GM12878 (cell line): ENCODE measurements at regions not wholly inside any gene's neighbourhood (a gene's known extent, or its start where the extent isn't known, plus 50 kb on each side); places are given as distances from the start of the nearest gene placed in this dataset.

Experiments
- CEBPZ ChIP-seq: fragments of 150-350 bp; IDR thresholded peaks from 2 replicates; pipeline ENCODE4 v1.6.1; 2016; ENCODE audit warnings: low read depth, low read length
- CREM ChIP-seq: IDR thresholded peaks from 2 replicates; pipeline ENCODE4 v1.6.1; 2014; ENCODE audit warnings: antibody characterized with exemption, low read depth
- CUX1 ChIP-seq: IDR thresholded peaks from 2 replicates; pipeline ENCODE4 v1.6.1; 2012; ENCODE audit warnings: improper control_type of control experiment, low read depth, low read length; ENCODE audit not compliant: insufficient replicate concordance
- HDAC2 ChIP-seq: fragments of 200-600 bp; sonication (generic); IDR thresholded peaks from 2 replicates; pipeline ENCODE4 v1.6.1; 2017
- KAT2A ChIP-seq: conservative IDR thresholded peaks from 2 replicates; pipeline ENCODE4 v1.6.1; 2011; ENCODE audit warnings: low read depth, low read length; ENCODE audit not compliant: control insufficient read depth
- KLF5 ChIP-seq: fragments of 450-650 bp; IDR thresholded peaks from 2 replicates; pipeline ENCODE4 v1.6.1; 2014; ENCODE audit warnings: mild to moderate bottlenecking; ENCODE audit not compliant: partially characterized antibody
- MEF2B ChIP-seq: fragments of 450-650 bp; IDR thresholded peaks from 2 replicates; pipeline ENCODE4 v1.6.1; 2018; ENCODE audit warnings: mild to moderate bottlenecking, moderate library complexity; ENCODE audit not compliant: partially characterized antibody, poor library complexity, severe bottlenecking
- NKRF ChIP-seq: fragments of 450-650 bp; conservative IDR thresholded peaks from 2 replicates; pipeline ENCODE4 v1.6.1; 2017; ENCODE audit warnings: mild to moderate bottlenecking, moderate library complexity
- PML ChIP-seq: IDR thresholded peaks from 2 replicates; pipeline ENCODE4 v1.6.1; 2012; ENCODE audit warnings: low read length, inconsistent platforms
- ZNF622 ChIP-seq: fragments of 450-650 bp; IDR thresholded peaks from 2 replicates; pipeline ENCODE4 v1.6.1; 2017; ENCODE audit warnings: mild to moderate bottlenecking, inconsistent platforms
- ZNF687 ChIP-seq: fragments of 450-650 bp; IDR thresholded peaks from 2 replicates; pipeline ENCODE4 v1.6.1; 2017; ENCODE audit warnings: mild to moderate bottlenecking, moderate library complexity
- ZSCAN29 ChIP-seq: fragments of 450-650 bp; IDR thresholded peaks from 2 replicates; pipeline ENCODE4 v1.6.1; 2017; ENCODE audit warnings: mild to moderate bottlenecking, moderate library complexity

- no peak for TF ChIP-seq NKRF
- TF ChIP-seq MEF2B: no peak
- no peak for TF ChIP-seq ZNF687
- TF ChIP-seq CREM: no peak
- no peak for TF ChIP-seq PML
- no peak for TF ChIP-seq CUX1
- no peak for TF ChIP-seq HDAC2
- TF ChIP-seq KAT2A: no peak
- no peak for TF ChIP-seq ZSCAN29
- no peak for TF ChIP-seq CEBPZ
- no peak for TF ChIP-seq KLF5
- no peak for TF ChIP-seq ZNF622
These were observed 327.5 kb downstream of the ARPP21 start (continued) for GRCh38 chr3:35966629-35967464.
